PC-9 (cell line): ENCODE measurements at regions not wholly inside any gene's neighbourhood (a gene's known extent, or its start where the extent isn't known, plus 50 kb on each side); places are given as distances from the start of the nearest gene placed in this dataset.

ENCODE experiments used
- BruUV-seq: library from RNA; stranded (reverse); fragments of 400-500 nt; replicated peaks from 2 replicates; lab custom pipeline; 2021; lab: Mats Ljungman, UMichigan
- CTCF ChIA-PET: fragments of 300-600 bp; sonication (Branson Sonifier 250); formaldehyde crosslinking; loops from one replicate; lab custom pipeline; 2022; ENCODE audit warnings: antibody characterized with exemption; lab: Charles Lee
- POLR2A ChIA-PET: fragments of 300-600 bp; sonication (Branson Sonifier 250); formaldehyde crosslinking; loops from one replicate; lab custom pipeline; 2022; ENCODE audit warnings: antibody characterized with exemption; ENCODE audit not compliant: unreplicated experiment; lab: Charles Lee
- DNase-seq, 2 experiments: peaks; one replicate each; pipeline versions ENCODE4 v3.0.0 to v3.0.0-alpha.2; 2015 to 2022; ENCODE audit warnings: mixed read lengths in 1 of 2
- H2AFZ ChIP-seq: fragments of 200-600 bp; sonication (generic); 2 replicates; pipeline ENCODE4 v1.8.1; 2017; ENCODE audit warnings: antibody characterized with exemption
- H3F3A ChIP-seq: fragments of 200-600 bp; sonication (generic); 2 replicates; pipeline ENCODE4 v1.8.1; 2017; ENCODE audit warnings: antibody characterized with exemption, mild to moderate bottlenecking, low read depth; ENCODE audit not compliant: insufficient read depth
- H3K27ac ChIP-seq: fragments of 200-600 bp; sonication (generic); 2 replicates; pipeline ENCODE4 v1.6.1; 2016; ENCODE audit warnings: mixed run types
- H3K27me3 ChIP-seq: fragments of 200-600 bp; sonication (generic); 2 replicates; pipeline ENCODE4 v1.6.1; 2016; ENCODE audit warnings: low read depth, mixed run types; ENCODE audit not compliant: insufficient read depth
- H3K36me3 ChIP-seq: fragments of 200-600 bp; sonication (generic); 2 replicates; pipeline ENCODE4 v1.6.1; 2016; ENCODE audit warnings: low read depth, mixed run types
- H3K4me1 ChIP-seq: fragments of 200-600 bp; sonication (generic); replicated peaks from 2 replicates; pipeline ENCODE4 v1.6.1; 2016; ENCODE audit warnings: mixed run types; ENCODE audit not compliant: insufficient read depth
- H3K4me2 ChIP-seq: fragments of 200-600 bp; sonication (generic); 2 replicates; pipeline ENCODE4 v1.6.1; 2017; ENCODE audit warnings: mixed run types
- H3K4me3 ChIP-seq: fragments of 200-600 bp; sonication (generic); 2 replicates; pipeline ENCODE4 v1.6.1; 2016; ENCODE audit warnings: mixed run types
- H3K79me2 ChIP-seq: fragments of 200-600 bp; sonication (generic); 2 replicates; pipeline ENCODE4 v1.6.1; 2017; ENCODE audit warnings: low read depth, mixed run types
- H3K9me2 ChIP-seq: fragments of 200-600 bp; sonication (generic); 2 replicates; pipeline ENCODE4 v1.8.1; 2017; ENCODE audit warnings: mild to moderate bottlenecking; ENCODE audit not compliant: insufficient read depth
- H3K9me3 ChIP-seq: fragments of 200-600 bp; sonication (generic); 2 replicates; pipeline ENCODE4 v1.8.1; 2016; ENCODE audit warnings: low read depth; ENCODE audit not compliant: insufficient read depth
- H4K20me1 ChIP-seq: fragments of 200-600 bp; sonication (generic); 2 replicates; pipeline ENCODE4 v1.8.1; 2017; ENCODE audit not compliant: insufficient read depth
- CTCF ChIP-seq: fragments of 200-600 bp; sonication (generic); conservative IDR thresholded peaks from 2 replicates; pipeline ENCODE4 v1.6.1; 2017; ENCODE audit warnings: mixed run types, antibody characterized with exemption, mild to moderate bottlenecking, moderate library complexity
- EZH2 ChIP-seq: fragments of 200-600 bp; sonication (generic); IDR thresholded peaks from 2 replicates; pipeline ENCODE4 v1.8.0; 2017; ENCODE audit warnings: antibody characterized with exemption, low read depth
- intact Hi-C: fragments of 100-400 bp; cut with micrococcal nuclease; formaldehyde crosslinking; loops from one replicate; pipeline ENCODE4 v1.10.0; 2022; ENCODE audit not compliant: unreplicated experiment

- ChIA-PET POLR2A (interaction anchor here (0.6 kb wide), 1 partner anchor 134 kb away, joined by 10 read pairs; no protein-coding TSS in a partner anchor), CTCF (interaction anchor here (0.5 kb wide), 1 partner anchor 10 kb away, joined by 27 read pairs; no protein-coding TSS in a partner anchor)
- BruUV-seq, result no TSS peak
- Histone ChIP-seq H4K20me1 (no peaks in the 10 kb centered on the region), H3K9me3 (no peaks in the 10 kb centered on the region), H3K27ac (no peak overlapping the region), H3K4me2 (no peak overlapping the region), H3K79me2 (no peaks in the 10 kb centered on the region), H3K27me3 (no peaks in the 10 kb centered on the region), H3K4me3 (no peak overlapping the region), H2AFZ (no peak overlapping the region), H3K36me3 (no peaks in the 10 kb centered on the region), H3K4me1 (peaks cover 9% of the 10 kb centered on the region), H3F3A (peaks cover 4% of the 10 kb centered on the region; the same call in 1 of the 2 replicates), H3K9me2 (no peaks in the 10 kb centered on the region)
- DNase-seq, result no peak
- intact Hi-C loops, result no loop called here
- TF ChIP-seq EZH2 (no peak), CTCF (no peak)
These were observed 175.6 kb downstream of the SMAD6 start for GRCh38 chr15:66877477-66878271.

GRCh38 chr15:66878761-66879160 is 176.7 kb downstream of the SMAD6 start:
- intact Hi-C loops, result no loop called here
- H3K9me2 ChIP-seq, result no peaks in the 10 kb centered on the region
- H3K36me3 ChIP-seq, result no peaks in the 10 kb centered on the region
- H3F3A ChIP-seq, result peaks cover 11% of the 10 kb centered on the region; the same call in 1 of the 2 replicates
- no peaks in the 10 kb centered on the region for H3K9me3 ChIP-seq
- no peak overlapping the region for H3K4me2 ChIP-seq
- H3K4me1 ChIP-seq, result peaks cover 16% of the 10 kb centered on the region
- H3K27me3 ChIP-seq, result no peaks in the 10 kb centered on the region
- H3K4me3 ChIP-seq, result no peak overlapping the region
- H3K79me2 ChIP-seq, result no peaks in the 10 kb centered on the region
- DNase-seq, result no peak
- POLR2A ChIA-PET, result no interaction called here
- H3K27ac ChIP-seq, result no peak overlapping the region
- CTCF ChIA-PET, result no interaction called here
- no peaks in the 10 kb centered on the region for H4K20me1 ChIP-seq
- H2AFZ ChIP-seq, result no peak overlapping the region
- BruUV-seq, result no TSS peak
- no peak for TF ChIP-seq EZH2
- TF ChIP-seq CTCF, result no peak

GRCh38 chr15:66879531-66880368 is 177.7 kb downstream of the SMAD6 start:
- no peak for TF ChIP-seq CTCF
- Histone ChIP-seq H3K27ac (no peak overlapping the region), H4K20me1 (no peaks in the 10 kb centered on the region), H3K36me3 (no peaks in the 10 kb centered on the region), H3K79me2 (no peaks in the 10 kb centered on the region), H3K4me1 (peaks cover 26% of the 10 kb centered on the region), H3K4me3 (no peak overlapping the region), H3K27me3 (no peaks in the 10 kb centered on the region), H3K9me2 (no peaks in the 10 kb centered on the region), H3F3A (peaks cover 17% of the 10 kb centered on the region; the same call in 1 of the 2 replicates), H2AFZ (no peak overlapping the region), H3K9me3 (no peaks in the 10 kb centered on the region), H3K4me2 (no peak overlapping the region)
- intact Hi-C loops, result loop anchor here (10.0 kb wide), 2 partner anchors 165 to 955 kb away; no protein-coding TSS in a partner anchor
- no peak for DNase-seq
- no TSS peak for BruUV-seq
- POLR2A ChIA-PET, result no interaction called here
- CTCF ChIA-PET, result interaction anchor here (0.6 kb wide), 2 partner anchors 179 to 256 kb away, joined by 3 to 12 read pairs; no protein-coding TSS in a partner anchor
